GM18508 (cell line): ENCODE measurements at regions not wholly inside any gene's neighbourhood (a gene's known extent, or its start where the extent isn't known, plus 50 kb on each side); places are given as distances from the start of the nearest gene placed in this dataset.
"Not testable (repeated sequence)": the region's sequence is repeated elsewhere in the genome, so short reads cannot be mapped to it uniquely, and the experiment has no call there.

Source experiments
- ATAC-seq: cut with Tn5 transposase; IDR thresholded peaks from one replicate; pipeline ENCODE4 v1.9.1; 2021; ENCODE audit warnings: moderate number of reproducible peaks; ENCODE audit not compliant: insufficient read depth, unreplicated experiment

GRCh38 chr13:62846302-62846701 lies 1430.7 kb upstream of the PCDH20 start:
- ATAC-seq = no peak

GRCh38 chr13:62839338-62839737 lies 1423.7 kb upstream of the PCDH20 start:
- no peak for ATAC-seq

- ATAC-seq = no peak
These were observed 1423.3 kb upstream of the PCDH20 start for GRCh38 chr13:62838929-62839328.

- ATAC-seq = no peak
These were observed 1422.2 kb upstream of the PCDH20 start for GRCh38 chr13:62837895-62838294.

- no peak for ATAC-seq
These were observed 1413.8 kb upstream of the PCDH20 start for GRCh38 chr13:62829486-62829885.

- no peak for ATAC-seq
These were observed 1384.3 kb upstream of the PCDH20 start for GRCh38 chr13:62799931-62800436.

- ATAC-seq = no peak
These were observed 1383.4 kb upstream of the PCDH20 start for GRCh38 chr13:62799038-62799535.

- ATAC-seq = no peak
These were observed 1378.2 kb upstream of the PCDH20 start for GRCh38 chr13:62793850-62794249.

- ATAC-seq = no peak
These were observed 1366.2 kb upstream of the PCDH20 start for GRCh38 chr13:62781866-62782265.

GRCh38 chr13:62779161-62779560 lies 1363.5 kb upstream of the PCDH20 start:
- no peak for ATAC-seq

GRCh38 chr13:62767473-62767872 lies 1351.8 kb upstream of the PCDH20 start:
- ATAC-seq = no peak

- no peak for ATAC-seq
These were observed 1345.1 kb upstream of the PCDH20 start for GRCh38 chr13:62760724-62761123.

- no peak for ATAC-seq
These were observed 1332.0 kb upstream of the PCDH20 start for GRCh38 chr13:62747629-62748028.

- ATAC-seq = no peak
These were observed 1331.5 kb upstream of the PCDH20 start for GRCh38 chr13:62747152-62747551.

GRCh38 chr13:62729746-62730145 lies 1314.1 kb upstream of the PCDH20 start:
- ATAC-seq = not testable (repeated sequence)

GRCh38 chr13:62721893-62722292 lies 1306.2 kb upstream of the PCDH20 start:
- no peak for ATAC-seq

- not testable (repeated sequence) for ATAC-seq
These were observed 1296.3 kb upstream of the PCDH20 start for GRCh38 chr13:62711948-62712347.

- ATAC-seq = no peak
These were observed 1295.1 kb upstream of the PCDH20 start for GRCh38 chr13:62710787-62711186.

GRCh38 chr13:62706048-62706447 lies 1290.4 kb upstream of the PCDH20 start:
- no peak for ATAC-seq

- ATAC-seq = no peak
These were observed 1289.2 kb upstream of the PCDH20 start for GRCh38 chr13:62704875-62705274.

- no peak for ATAC-seq
These were observed 1286.9 kb upstream of the PCDH20 start for GRCh38 chr13:62702502-62702901.

- ATAC-seq = no peak
These were observed 1282.1 kb upstream of the PCDH20 start for GRCh38 chr13:62697701-62698100.

- ATAC-seq = no peak
These were observed 1280.8 kb upstream of the PCDH20 start for GRCh38 chr13:62696490-62696889.
